IPS-NIHi11 (cell line): ENCODE measurements at regions not wholly inside any gene's neighbourhood (a gene's known extent, or its start where the extent isn't known, plus 50 kb on each side); places are given as distances from the start of the nearest gene placed in this dataset.
A peak's percentile ranks its signal among the peaks of the same experiment; 100 is the strongest.

Source experiments
- DNase-seq: peaks from one replicate; pipeline ENCODE4 v3.0.0; 2012; ENCODE audit warnings: mixed read lengths, low spot score

- DNase-seq = peak; percentile 13
These were observed 860.3 kb upstream of the SEMA6D start for GRCh38 chr15:46856839-46857502.

GRCh38 chr15:46858150-46858549, 859.2 kb upstream of the SEMA6D start:
- no peak for DNase-seq

DNA sequence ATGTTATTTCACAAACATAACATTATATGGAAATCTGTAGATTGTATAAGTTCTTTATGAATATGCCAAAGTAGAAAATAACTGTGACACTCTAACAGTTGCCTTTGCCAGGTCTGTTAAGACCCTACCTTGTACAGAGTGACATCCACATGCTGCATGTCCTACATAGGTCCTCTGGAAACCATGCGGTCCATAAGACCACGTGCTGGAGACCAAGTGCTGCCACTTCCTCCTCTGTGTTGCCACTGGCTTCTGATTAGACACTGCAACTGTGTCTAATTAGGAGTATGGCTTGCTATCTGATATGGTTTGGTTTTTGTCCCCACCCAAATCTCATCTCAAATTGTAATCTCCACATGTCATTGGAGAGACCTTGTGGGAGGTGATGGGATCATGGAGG, 855.5 kb upstream of the SEMA6D start:
- no peak for DNase-seq

DNA sequence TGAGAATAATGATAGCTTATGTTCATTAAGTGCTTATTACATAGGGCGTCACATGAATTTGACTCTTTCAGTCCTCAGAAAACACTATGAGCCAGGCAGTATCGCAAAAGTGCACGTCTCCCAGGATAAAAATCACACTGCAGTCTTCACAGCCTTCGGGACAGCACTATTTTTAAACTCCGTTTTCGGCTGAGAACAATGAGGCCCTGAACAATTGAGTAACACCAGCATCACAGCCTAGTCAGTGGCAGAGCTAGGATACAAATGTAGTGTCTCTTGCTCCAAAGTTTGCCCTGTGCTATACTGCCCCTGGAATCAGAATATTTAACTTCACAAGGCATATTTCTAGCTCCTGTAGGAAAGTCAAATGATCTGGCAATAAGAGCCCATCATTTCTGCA, 852.1 kb upstream of the SEMA6D start:
- no peak for DNase-seq

GRCh38 chr15:46872286-46872980, 844.9 kb upstream of the SEMA6D start:
- DNase-seq = no peak

GRCh38 chr15:46872981-46873330, 844.3 kb upstream of the SEMA6D start:
- DNase-seq = no peak

DNA sequence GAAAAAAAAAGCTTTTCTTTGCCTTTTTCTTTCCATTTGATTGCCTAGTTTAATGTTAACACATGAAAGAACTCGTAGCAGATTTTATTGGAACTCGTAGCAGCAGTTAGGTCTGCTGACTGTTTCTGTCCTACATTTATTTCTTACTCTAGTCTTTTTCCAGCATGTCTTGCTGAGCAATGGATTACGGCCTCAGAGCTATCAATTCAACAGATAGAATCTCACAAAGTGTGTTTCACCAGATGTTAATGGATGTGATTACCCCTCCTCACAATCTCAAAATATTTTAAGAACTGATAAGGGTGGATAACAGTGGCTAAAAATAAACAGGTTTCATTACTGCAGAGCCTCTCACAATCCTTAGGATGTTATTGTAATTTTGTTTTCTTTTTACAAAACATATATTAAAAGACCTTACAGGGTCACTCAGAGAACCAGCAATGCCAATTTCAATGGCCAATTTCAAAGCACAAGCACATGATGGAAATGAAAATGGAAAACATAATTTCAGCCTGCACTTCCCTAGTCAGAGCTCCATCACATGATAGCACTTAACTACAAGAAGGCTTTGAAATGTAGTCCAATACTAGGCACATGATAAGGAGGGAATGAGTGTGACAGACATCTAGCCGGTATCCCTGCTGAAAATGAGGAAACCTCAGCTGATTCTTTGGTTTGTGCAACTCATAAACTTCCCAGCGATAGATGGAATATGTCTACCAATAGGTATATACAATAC, 838.1 kb upstream of the SEMA6D start:
- no peak for DNase-seq

GRCh38 chr15:46880791-46881190, 836.5 kb upstream of the SEMA6D start:
- DNase-seq = no peak

DNA sequence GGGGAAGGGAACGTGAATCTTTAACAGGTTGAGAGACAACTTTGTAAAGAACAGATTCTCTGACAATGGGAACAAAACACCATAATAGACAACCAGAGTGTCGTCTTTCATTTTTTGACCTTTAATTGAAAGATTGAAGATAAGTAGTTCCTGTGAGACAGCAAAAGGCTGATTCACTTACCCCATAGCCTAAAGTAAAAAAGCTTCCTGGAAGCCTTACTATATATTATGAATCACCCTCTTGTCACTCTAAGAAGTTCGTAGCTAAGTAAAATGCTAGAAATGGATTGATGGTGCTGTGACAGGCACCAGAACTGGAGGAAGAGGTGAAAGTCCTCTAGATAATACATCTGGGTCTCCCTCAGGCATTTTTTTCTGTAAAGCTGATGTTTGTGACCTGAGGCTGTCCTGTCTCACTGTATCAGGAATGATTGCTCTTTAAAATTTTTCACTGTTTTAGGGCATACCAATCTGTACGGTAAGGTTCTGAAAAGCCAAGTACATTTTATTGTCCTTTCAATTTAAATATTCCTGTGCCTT, 824.6 kb upstream of the SEMA6D start:
- DNase-seq = no peak

GRCh38 chr15:46894644-46895043, 822.7 kb upstream of the SEMA6D start:
- no peak for DNase-seq

- no peak for DNase-seq
These were observed 820.0 kb upstream of the SEMA6D start for GRCh38 chr15:46897266-46897665.

DNA sequence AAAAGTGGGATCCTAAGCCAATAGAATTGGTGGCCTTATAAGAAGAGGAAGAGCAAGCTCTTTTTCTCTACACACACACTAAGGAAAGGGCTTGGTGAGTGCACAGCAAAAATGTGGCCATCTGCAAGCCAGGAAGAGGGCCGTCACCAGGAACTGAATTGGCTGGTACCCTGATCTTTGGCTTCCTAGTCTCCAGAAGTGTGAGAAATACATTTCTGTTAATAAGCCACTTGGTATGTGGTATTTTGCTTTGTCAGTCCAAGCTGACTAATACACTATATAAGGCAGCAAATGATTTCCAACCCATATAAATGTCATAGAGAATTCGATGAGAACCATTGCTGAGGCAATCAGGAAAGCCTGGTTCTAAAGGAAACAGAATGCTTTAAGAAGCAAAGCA, 816.3 kb upstream of the SEMA6D start:
- no peak for DNase-seq

GRCh38 chr15:46917721-46918252, 799.5 kb upstream of the SEMA6D start:
- DNase-seq = no peak

GRCh38 chr15:46918462-46919140, 798.7 kb upstream of the SEMA6D start:
- DNase-seq = no peak

GRCh38 chr15:46921891-46922290, 795.4 kb upstream of the SEMA6D start:
- DNase-seq = no peak

DNA sequence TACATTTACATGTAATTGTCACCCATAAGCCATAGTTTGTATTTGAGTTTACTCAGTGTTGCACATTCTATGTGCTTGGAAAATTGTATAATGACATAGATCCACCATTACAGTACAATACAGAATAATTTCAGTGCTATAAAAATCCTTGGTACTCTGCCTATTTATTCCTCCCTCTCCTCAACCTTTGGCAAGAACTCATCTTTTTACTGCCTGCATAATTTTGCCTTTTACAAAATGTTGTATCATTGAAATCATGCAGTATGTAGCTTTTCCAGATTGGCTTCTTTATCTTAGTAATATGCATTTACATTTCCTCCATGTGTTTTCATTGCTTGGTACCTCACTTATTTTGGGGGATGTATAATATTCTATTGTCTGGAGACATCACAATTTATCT, 786.9 kb upstream of the SEMA6D start:
- DNase-seq = no peak

GRCh38 chr15:46933332-46933731, 784.0 kb upstream of the SEMA6D start:
- DNase-seq = no peak

- DNase-seq = no peak
These were observed 782.5 kb upstream of the SEMA6D start for GRCh38 chr15:46934851-46935250.

- DNase-seq = no peak
These were observed 779.1 kb upstream of the SEMA6D start for GRCh38 chr15:46938169-46938568.

DNA sequence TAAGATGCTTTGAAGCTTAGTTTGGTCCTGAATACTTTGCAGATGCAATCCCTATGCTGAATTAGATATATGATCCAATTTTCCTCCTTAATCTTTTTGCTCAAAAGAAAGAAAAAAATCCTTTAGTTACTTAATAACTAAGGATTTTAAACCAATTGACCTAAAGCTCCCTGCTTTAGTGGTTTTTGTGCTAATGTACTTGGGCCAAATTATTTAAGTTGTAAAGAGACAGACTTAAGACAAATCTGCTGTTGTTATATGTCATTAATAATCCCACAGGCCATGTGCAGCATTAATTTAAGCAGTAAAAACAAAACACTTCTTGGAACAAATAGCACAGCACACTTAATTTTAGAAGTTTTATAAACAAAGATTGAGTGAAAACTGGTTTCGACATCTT, 776.1 kb upstream of the SEMA6D start:
- no peak for DNase-seq

- DNase-seq = no peak
These were observed 770.4 kb upstream of the SEMA6D start for GRCh38 chr15:46946953-46947352.

- no peak for DNase-seq
These were observed 761.7 kb upstream of the SEMA6D start for GRCh38 chr15:46955576-46955975.
